ENCODE measurements at regions not wholly inside any gene's neighbourhood (a gene's known extent, or its start where the extent isn't known, plus 50 kb on each side); places are given as distances from the start of the nearest gene placed in this dataset.

- TF ChIP-seq EZH2 (IDR thresholded peaks at IDR 0.05; ENCODE audit: borderline replicate concordance, insufficient read depth, low read depth, low read length, poor library complexity, severe bottlenecking), result no peak
- TF ChIP-seq CTCF (IDR thresholded peaks at IDR 0.05), result no peak
Measured at GRCh38 chr5:3510642-3511417, 84.8 kb upstream of the IRX1 start.
